C4-2B (cell line): ENCODE measurements at regions not wholly inside any gene's neighbourhood (a gene's known extent, or its start where the extent isn't known, plus 50 kb on each side); places are given as distances from the start of the nearest gene placed in this dataset.

Source experiments
- H3K27ac ChIP-seq: fragments of 450-650 bp; 2 replicates; pipeline ENCODE4 v1.5.1; 2017
- CTCF ChIP-seq: fragments of 450-650 bp; conservative IDR thresholded peaks from 2 replicates; pipeline ENCODE4 v1.5.1; 2017; ENCODE audit warnings: mild to moderate bottlenecking
- ZFX ChIP-seq: fragments of 450-650 bp; IDR thresholded peaks from 2 replicates; pipeline ENCODE4 v1.6.1; 2017

GRCh38 chr3:66761093-66761780, 236.9 kb upstream of the KBTBD8 start:
- no peak for TF ChIP-seq CTCF
- no peak for TF ChIP-seq ZFX
- no peak overlapping the region; the same call in 1 of the 2 replicates for H3K27ac ChIP-seq

GRCh38 chr3:66762916-66763693, 235.0 kb upstream of the KBTBD8 start:
- no peak for TF ChIP-seq ZFX
- TF ChIP-seq CTCF, result no peak
- peak overlapping the region; percentile 65 for H3K27ac ChIP-seq

GRCh38 chr3:66778107-66778506, 220.0 kb upstream of the KBTBD8 start:
- no peak for TF ChIP-seq ZFX
- no peak for TF ChIP-seq CTCF
- H3K27ac ChIP-seq, result no peak overlapping the region

- TF ChIP-seq CTCF (no peak), ZFX (no peak)
- no peak overlapping the region for H3K27ac ChIP-seq
Observed at GRCh38 chr3:66778777-66779176, 219.3 kb upstream of the KBTBD8 start.

GRCh38 chr3:66785191-66785909, 212.8 kb upstream of the KBTBD8 start:
- no peak for TF ChIP-seq CTCF
- no peak for TF ChIP-seq ZFX
- no peak overlapping the region for H3K27ac ChIP-seq

GRCh38 chr3:66789580-66790237, 208.4 kb upstream of the KBTBD8 start:
- TF ChIP-seq CTCF (no peak), ZFX (no peak)
- no peak overlapping the region for H3K27ac ChIP-seq

GRCh38 chr3:66792086-66792485, 206.0 kb upstream of the KBTBD8 start:
- H3K27ac ChIP-seq, result no peak overlapping the region
- TF ChIP-seq CTCF (no peak), ZFX (no peak)
